IPS-20b (cell line): ENCODE measurements at regions not wholly inside any gene's neighbourhood (a gene's known extent, or its start where the extent isn't known, plus 50 kb on each side); places are given as distances from the start of the nearest gene placed in this dataset.

ENCODE experiments used
- H3K27ac ChIP-seq: one replicate; pipeline ENCODE4 v1.5.1; 2013; ENCODE audit warnings: low read length
- H3K27me3 ChIP-seq: 2 replicates; pipeline ENCODE4 v1.6.1; 2013; ENCODE audit warnings: mild to moderate bottlenecking, low read length, inconsistent platforms; ENCODE audit not compliant: insufficient read depth
- H3K36me3 ChIP-seq: 2 replicates; pipeline ENCODE4 v1.6.1; 2013; ENCODE audit warnings: low read depth, mild to moderate bottlenecking, inconsistent platforms, low read length, moderate library complexity; ENCODE audit not compliant: insufficient read depth
- H3K4me1 ChIP-seq: 2 replicates; pipeline ENCODE4 v1.6.1; 2013; ENCODE audit warnings: mild to moderate bottlenecking, control low read depth, inconsistent platforms, low read length, moderate library complexity; ENCODE audit not compliant: insufficient read depth
- H3K4me3 ChIP-seq: 2 replicates; pipeline ENCODE4 v1.5.1; 2013; ENCODE audit warnings: mild to moderate bottlenecking, low read length, inconsistent platforms
- H3K9ac ChIP-seq: 2 replicates; pipeline ENCODE4 v1.6.1; 2013; ENCODE audit warnings: low read depth, mild to moderate bottlenecking, inconsistent platforms, low read length, moderate library complexity
- H3K9me3 ChIP-seq: 2 replicates; pipeline ENCODE4 v1.6.1; 2013; ENCODE audit warnings: mild to moderate bottlenecking, low read depth, low read length, inconsistent platforms; ENCODE audit not compliant: insufficient read depth

- no peaks in the 10 kb centered on the region for H3K27me3 ChIP-seq
- H3K9ac ChIP-seq: no peak overlapping the region
- H3K36me3 ChIP-seq: no peaks in the 10 kb centered on the region
- H3K4me3 ChIP-seq: no peak overlapping the region
- peaks cover 12% of the 10 kb centered on the region; the same call in 1 of the 2 replicates for H3K4me1 ChIP-seq
- no peaks in the 10 kb centered on the region for H3K9me3 ChIP-seq
- no peak overlapping the region for H3K27ac ChIP-seq
These were observed 68.3 kb upstream of the RND3 start for GRCh38 chr2:150555611-150556356.

- no peaks in the 10 kb centered on the region for H3K9me3 ChIP-seq
- no peaks in the 10 kb centered on the region for H3K27me3 ChIP-seq
- no peak overlapping the region for H3K9ac ChIP-seq
- no peak overlapping the region for H3K4me3 ChIP-seq
- H3K27ac ChIP-seq: no peak overlapping the region
- H3K4me1 ChIP-seq: peaks cover 12% of the 10 kb centered on the region; the same call in 1 of the 2 replicates
- no peaks in the 10 kb centered on the region for H3K36me3 ChIP-seq
These were observed 66.6 kb upstream of the RND3 start for GRCh38 chr2:150554046-150554445.

GRCh38 chr2:150552041-150552820 is 64.8 kb upstream of the RND3 start:
- Histone ChIP-seq H3K27me3 (no peaks in the 10 kb centered on the region), H3K4me1 (peaks cover 10% of the 10 kb centered on the region; the same call in 1 of the 2 replicates), H3K36me3 (no peaks in the 10 kb centered on the region), H3K27ac (no peak overlapping the region), H3K9me3 (no peaks in the 10 kb centered on the region), H3K4me3 (no peak overlapping the region), H3K9ac (no peak overlapping the region)

GRCh38 chr2:150549381-150549780 is 61.9 kb upstream of the RND3 start:
- H3K9me3 ChIP-seq: no peaks in the 10 kb centered on the region
- H3K4me1 ChIP-seq: no peaks in the 10 kb centered on the region
- no peak overlapping the region for H3K9ac ChIP-seq
- H3K27me3 ChIP-seq: no peaks in the 10 kb centered on the region
- no peak overlapping the region for H3K4me3 ChIP-seq
- H3K36me3 ChIP-seq: no peaks in the 10 kb centered on the region
- H3K27ac ChIP-seq: no peak overlapping the region

- Histone ChIP-seq H3K27me3 (no peaks in the 10 kb centered on the region), H3K9me3 (no peaks in the 10 kb centered on the region), H3K27ac (no peak overlapping the region), H3K4me1 (no peaks in the 10 kb centered on the region), H3K4me3 (no peak overlapping the region), H3K9ac (no peak overlapping the region), H3K36me3 (no peaks in the 10 kb centered on the region)
These were observed 61.1 kb upstream of the RND3 start for GRCh38 chr2:150548527-150548926.

GRCh38 chr2:150545916-150546315 is 58.4 kb upstream of the RND3 start:
- no peaks in the 10 kb centered on the region for H3K27me3 ChIP-seq
- H3K4me1 ChIP-seq: no peaks in the 10 kb centered on the region
- no peak overlapping the region for H3K9ac ChIP-seq
- no peaks in the 10 kb centered on the region for H3K9me3 ChIP-seq
- no peak overlapping the region for H3K4me3 ChIP-seq
- H3K36me3 ChIP-seq: no peaks in the 10 kb centered on the region
- no peak overlapping the region for H3K27ac ChIP-seq

- Histone ChIP-seq H3K27me3 (no peaks in the 10 kb centered on the region), H3K9me3 (no peaks in the 10 kb centered on the region), H3K9ac (no peak overlapping the region)
These were observed 57.3 kb upstream of the RND3 start for GRCh38 chr2:150544731-150545130.

GRCh38 chr2:150542692-150543091 is 55.2 kb upstream of the RND3 start:
- H3K27me3 ChIP-seq: no peaks in the 10 kb centered on the region
- no peak overlapping the region for H3K27ac ChIP-seq
- H3K9me3 ChIP-seq: no peaks in the 10 kb centered on the region
- H3K36me3 ChIP-seq: no peaks in the 10 kb centered on the region
- no peak overlapping the region for H3K4me3 ChIP-seq
- no peaks in the 10 kb centered on the region for H3K4me1 ChIP-seq
- H3K9ac ChIP-seq: no peak overlapping the region

More at GRCh38 chr2:150544731-150545130, 57.3 kb upstream of the RND3 start:
- no peak overlapping the region for H3K4me3 ChIP-seq
- H3K4me1 ChIP-seq: no peaks in the 10 kb centered on the region
- no peak overlapping the region for H3K27ac ChIP-seq
- no peaks in the 10 kb centered on the region for H3K36me3 ChIP-seq

- H3K27me3 ChIP-seq: no peaks in the 10 kb centered on the region
- no peaks in the 10 kb centered on the region for H3K4me1 ChIP-seq
- H3K27ac ChIP-seq: no peak overlapping the region
- no peak overlapping the region for H3K4me3 ChIP-seq
- H3K9ac ChIP-seq: no peak overlapping the region
- H3K36me3 ChIP-seq: no peaks in the 10 kb centered on the region
- H3K9me3 ChIP-seq: no peaks in the 10 kb centered on the region
These were observed 54.7 kb upstream of the RND3 start for GRCh38 chr2:150542172-150542571.

GRCh38 chr2:150538651-150539201 is 51.3 kb upstream of the RND3 start:
- Histone ChIP-seq H3K36me3 (no peaks in the 10 kb centered on the region), H3K9me3 (peaks cover 16% of the 10 kb centered on the region; the same call in 1 of the 2 replicates), H3K9ac (no peak overlapping the region), H3K4me3 (no peak overlapping the region), H3K27ac (no peak overlapping the region), H3K4me1 (no peaks in the 10 kb centered on the region), H3K27me3 (no peaks in the 10 kb centered on the region)
